ENCODE measurements at regions not wholly inside any gene's neighbourhood (a gene's known extent, or its start where the extent isn't known, plus 50 kb on each side); places are given as distances from the start of the nearest gene placed in this dataset.

- Mint-ChIP-seq H3K4me1 (no peaks in the 10 kb centered on the region), H3K27ac (no peak overlapping the region), H3K27me3 (peaks cover 0 to 7% of the 10 kb centered on the region in 2 donors), H3K4me3 (no peak overlapping the region), H3K9me3 (no peaks in the 10 kb centered on the region), H3K36me3 (no peaks in the 10 kb centered on the region)
- 84% methylated on average over 13 of the region's 40 CpGs for WGBS (ENCODE audit: insufficient coverage)
- Histone ChIP-seq H3K4me1 (ENCODE audit: control insufficient read depth in 1 of 2, extremely low read depth in 1 of 2, insufficient read depth in 2 of 2, low read length in 2 of 2) (no peaks in the 10 kb centered on the region), H3K9me3 (no peaks in the 10 kb centered on the region), H3K36me3 (ENCODE audit: control insufficient read depth in 2 of 2, extremely low read depth in 1 of 2, insufficient read depth in 1 of 2, low read length in 1 of 2) (no peaks in the 10 kb centered on the region), H3K4me3 (ENCODE audit: control insufficient read depth in 1 of 2, extremely low read depth in 1 of 2, low read length in 1 of 2) (no peak overlapping the region), H3K27me3 (replicated peaks in 1 of 2; ENCODE audit: control insufficient read depth in 2 of 2, extremely low read depth in 1 of 2, insufficient read depth in 2 of 2, low read length in 1 of 2) (peaks cover 0 to 13% of the 10 kb centered on the region in 2 experiments), H3K27ac (ENCODE audit: low read length) (no peak overlapping the region)
- ChIA-PET POLR2A (no interaction called here), CTCF (no interaction called here)
- no peak for ATAC-seq (replicated peaks in 1 of 4)
- no peak for DNase-seq
These were observed 189.8 kb downstream of the TMEM18 start for GRCh38 chr2:487186-488079.

GRCh38 chr2:486371-486770 is 190.8 kb downstream of the TMEM18 start:
- DNase-seq (no peak), ATAC-seq (replicated peaks in 1 of 4) (no peak)
- Mint-ChIP-seq H3K36me3 (no peaks in the 10 kb centered on the region), H3K9me3 (no peaks in the 10 kb centered on the region), H3K27ac (no peak overlapping the region), H3K27me3 (peaks cover 0 to 5% of the 10 kb centered on the region in 2 donors), H3K4me3 (no peak overlapping the region), H3K4me1 (no peaks in the 10 kb centered on the region)
- H3K9me3 ChIP-seq = no peaks in the 10 kb centered on the region
- H3K27ac ChIP-seq (ENCODE audit: low read length) = no peak overlapping the region
- H3K27me3 ChIP-seq (replicated peaks in 1 of 2; ENCODE audit: control insufficient read depth in 2 of 2, extremely low read depth in 1 of 2, insufficient read depth in 2 of 2, low read length in 1 of 2) = peaks cover 0 to 11% of the 10 kb centered on the region in 2 experiments
- no peaks in the 10 kb centered on the region for H3K4me1 ChIP-seq (ENCODE audit: control insufficient read depth in 1 of 2, extremely low read depth in 1 of 2, insufficient read depth in 2 of 2, low read length in 2 of 2)
- H3K36me3 ChIP-seq (ENCODE audit: control insufficient read depth in 2 of 2, extremely low read depth in 1 of 2, insufficient read depth in 1 of 2, low read length in 1 of 2) = no peaks in the 10 kb centered on the region
- 87% methylated on average over 11 of the region's 11 CpGs for WGBS (ENCODE audit: insufficient coverage)
- CTCF ChIA-PET = no interaction called here
- H3K4me3 ChIP-seq (ENCODE audit: control insufficient read depth in 1 of 2, extremely low read depth in 1 of 2, low read length in 1 of 2) = no peak overlapping the region
- POLR2A ChIA-PET = no interaction called here

GRCh38 chr2:481388-481787 is 193.5 kb upstream of the ALKAL2 start:
- no peak overlapping the region for H3K4me3 Mint-ChIP-seq
- no peaks in the 10 kb centered on the region for H3K4me1 Mint-ChIP-seq
- WGBS (ENCODE audit: insufficient coverage) = 97% methylated on average over 13 of the region's 16 CpGs

GRCh38 chr2:479490-480176 is 191.7 kb upstream of the ALKAL2 start:
- no peaks in the 10 kb centered on the region for H3K4me1 Mint-ChIP-seq
- CTCF ChIA-PET = no interaction called here
- H3K27ac Mint-ChIP-seq = no peak overlapping the region
- ATAC-seq (replicated peaks in 1 of 4) = no peak
- no peaks in the 10 kb centered on the region for H3K4me1 ChIP-seq (ENCODE audit: control insufficient read depth in 1 of 2, extremely low read depth in 1 of 2, insufficient read depth in 2 of 2, low read length in 2 of 2)
- 83% methylated on average over 7 of the region's 13 CpGs for WGBS (ENCODE audit: insufficient coverage)
- POLR2A ChIA-PET = no interaction called here
- no peak overlapping the region for H3K27ac ChIP-seq (ENCODE audit: low read length)
- peaks cover 0 to 8% of the 10 kb centered on the region in 2 experiments for H3K27me3 ChIP-seq (replicated peaks in 1 of 2; ENCODE audit: control insufficient read depth in 2 of 2, extremely low read depth in 1 of 2, insufficient read depth in 2 of 2, low read length in 1 of 2)
- peaks cover 3 to 11% of the 10 kb centered on the region in 2 donors for H3K27me3 Mint-ChIP-seq
- no peaks in the 10 kb centered on the region for H3K36me3 Mint-ChIP-seq
- H3K36me3 ChIP-seq (ENCODE audit: control insufficient read depth in 2 of 2, extremely low read depth in 1 of 2, insufficient read depth in 1 of 2, low read length in 1 of 2) = no peaks in the 10 kb centered on the region
- H3K4me3 Mint-ChIP-seq = no peak overlapping the region
- no peaks in the 10 kb centered on the region for H3K9me3 ChIP-seq
- H3K4me3 ChIP-seq (ENCODE audit: control insufficient read depth in 1 of 2, extremely low read depth in 1 of 2, low read length in 1 of 2) = no peak overlapping the region
- peaks cover 0 to 4% (median 0%) of the 10 kb centered on the region in 3 donors for H3K9me3 Mint-ChIP-seq
- DNase-seq = no peak

More at GRCh38 chr2:481388-481787, 193.5 kb upstream of the ALKAL2 start:
- H3K27ac ChIP-seq (ENCODE audit: low read length) = no peak overlapping the region
- no peaks in the 10 kb centered on the region for H3K4me1 ChIP-seq (ENCODE audit: control insufficient read depth in 1 of 2, extremely low read depth in 1 of 2, insufficient read depth in 2 of 2, low read length in 2 of 2)
- peaks cover 0 to 2% of the 10 kb centered on the region in 2 donors for H3K27me3 Mint-ChIP-seq
- no peak overlapping the region for H3K27ac Mint-ChIP-seq
- DNase-seq (no peak), ATAC-seq (replicated peaks in 1 of 4) (no peak)
- H3K36me3 ChIP-seq (ENCODE audit: control insufficient read depth in 2 of 2, extremely low read depth in 1 of 2, insufficient read depth in 1 of 2, low read length in 1 of 2) = no peaks in the 10 kb centered on the region
- POLR2A ChIA-PET = no interaction called here
- no peak overlapping the region for H3K4me3 ChIP-seq (ENCODE audit: control insufficient read depth in 1 of 2, extremely low read depth in 1 of 2, low read length in 1 of 2)
- peaks cover 0 to 11% of the 10 kb centered on the region in 2 experiments for H3K27me3 ChIP-seq (replicated peaks in 1 of 2; ENCODE audit: control insufficient read depth in 2 of 2, extremely low read depth in 1 of 2, insufficient read depth in 2 of 2, low read length in 1 of 2)
- CTCF ChIA-PET = no interaction called here
- H3K36me3 Mint-ChIP-seq = no peaks in the 10 kb centered on the region
- no peaks in the 10 kb centered on the region for H3K9me3 ChIP-seq
- H3K9me3 Mint-ChIP-seq = no peaks in the 10 kb centered on the region

- POLR2A ChIA-PET = no interaction called here
- ATAC-seq (replicated peaks in 1 of 4) (no peak), DNase-seq (no peak)
- peaks cover 0 to 4% (median 0%) of the 10 kb centered on the region in 3 donors for H3K9me3 Mint-ChIP-seq
- CTCF ChIA-PET = no interaction called here
- no peak overlapping the region for H3K27ac ChIP-seq (ENCODE audit: low read length)
- H3K4me1 Mint-ChIP-seq = no peaks in the 10 kb centered on the region
- H3K9me3 ChIP-seq = no peaks in the 10 kb centered on the region
- peaks cover 0 to 5% of the 10 kb centered on the region in 2 experiments for H3K27me3 ChIP-seq (replicated peaks in 1 of 2; ENCODE audit: control insufficient read depth in 2 of 2, extremely low read depth in 1 of 2, insufficient read depth in 2 of 2, low read length in 1 of 2)
- no peak overlapping the region for H3K27ac Mint-ChIP-seq
- H3K27me3 Mint-ChIP-seq = peaks cover 3 to 11% of the 10 kb centered on the region in 2 donors
- H3K36me3 ChIP-seq (ENCODE audit: control insufficient read depth in 2 of 2, extremely low read depth in 1 of 2, insufficient read depth in 1 of 2, low read length in 1 of 2) = no peaks in the 10 kb centered on the region
- H3K4me1 ChIP-seq (ENCODE audit: control insufficient read depth in 1 of 2, extremely low read depth in 1 of 2, insufficient read depth in 2 of 2, low read length in 2 of 2) = no peaks in the 10 kb centered on the region
- H3K36me3 Mint-ChIP-seq = no peaks in the 10 kb centered on the region
- WGBS (ENCODE audit: insufficient coverage) = 72% methylated on average over 11 of the region's 11 CpGs
- no peak overlapping the region for H3K4me3 ChIP-seq (ENCODE audit: control insufficient read depth in 1 of 2, extremely low read depth in 1 of 2, low read length in 1 of 2)
- no peak overlapping the region for H3K4me3 Mint-ChIP-seq
These were observed 191.1 kb upstream of the ALKAL2 start for GRCh38 chr2:479031-479430.

- POLR2A ChIA-PET = no interaction called here
- CTCF ChIA-PET = no interaction called here
- peaks cover 5 to 7% (median 6%) of the 10 kb centered on the region in 3 donors for H3K4me1 Mint-ChIP-seq
These were observed 183.7 kb upstream of the ALKAL2 start for GRCh38 chr2:471560-471959.

More at GRCh38 chr2:471560-471959, 183.7 kb upstream of the ALKAL2 start:
- DNase-seq (no peak), ATAC-seq (replicated peaks in 1 of 4) (no peak)
- Mint-ChIP-seq H3K36me3 (no peaks in the 10 kb centered on the region), H3K27ac (no peak overlapping the region), H3K27me3 (peaks cover 27 to 37% of the 10 kb centered on the region in 2 donors), H3K4me3 (no peak overlapping the region), H3K9me3 (peaks cover 7 to 17% (median 11%) of the 10 kb centered on the region in 3 donors)
- peaks cover 0 to 8% of the 10 kb centered on the region in 2 experiments for H3K4me1 ChIP-seq (ENCODE audit: control insufficient read depth in 1 of 2, extremely low read depth in 1 of 2, insufficient read depth in 2 of 2, low read length in 2 of 2)
- H3K4me3 ChIP-seq (ENCODE audit: control insufficient read depth in 1 of 2, extremely low read depth in 1 of 2, low read length in 1 of 2) = no peak overlapping the region
- H3K27ac ChIP-seq (ENCODE audit: low read length) = no peak overlapping the region
- H3K36me3 ChIP-seq (ENCODE audit: control insufficient read depth in 2 of 2, extremely low read depth in 1 of 2, insufficient read depth in 1 of 2, low read length in 1 of 2) = no peaks in the 10 kb centered on the region
- H3K27me3 ChIP-seq (replicated peaks in 1 of 2; ENCODE audit: control insufficient read depth in 2 of 2, extremely low read depth in 1 of 2, insufficient read depth in 2 of 2, low read length in 1 of 2) = peaks cover 0 to 33% of the 10 kb centered on the region in 2 experiments
- no peaks in the 10 kb centered on the region for H3K9me3 ChIP-seq
- 92% methylated on average over 2 of the region's 8 CpGs for WGBS (ENCODE audit: insufficient coverage)

Measured in T-cell (primary cell).